Endometrium (tissue), 2 donors: ENCODE measurements at regions not wholly inside any gene's neighbourhood (a gene's known extent, or its start where the extent isn't known, plus 50 kb on each side); places are given as distances from the start of the nearest gene placed in this dataset.
"Not testable (repeated sequence)": the region's sequence is repeated elsewhere in the genome, so short reads cannot be mapped to it uniquely, and the experiment has no call there.

Experiments used
- FAIRE-seq: peaks from 2 replicates; lab custom pipeline; 2012; peaks lifted over from hg19 to GRCh38; lab: Jason Lieb, UNC
- donor health status: control.
- donor health status: control.

DNA sequence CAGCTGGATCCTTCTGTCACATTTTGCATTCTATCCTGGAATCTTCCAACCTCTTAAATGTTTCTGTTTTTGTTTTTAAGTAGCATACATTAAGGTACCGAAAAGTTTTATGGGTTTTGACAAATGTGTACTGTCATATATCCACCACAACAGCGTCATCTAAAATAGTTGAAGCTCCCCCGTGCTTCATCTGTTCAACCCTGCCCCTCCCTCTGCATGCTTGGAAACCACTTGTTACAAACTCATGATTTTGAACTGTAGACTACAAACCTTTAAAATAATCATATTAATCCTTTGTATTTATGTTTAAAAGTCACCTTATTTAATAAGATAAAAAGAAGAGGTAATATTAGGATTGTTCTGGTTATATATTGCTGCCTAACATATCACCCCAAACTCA is 182.8 kb upstream of the SMIM30 start:
- FAIRE-seq: no peak

- no peak for FAIRE-seq
Observed at GRCh38 chr7:113299748-113300147, 181.4 kb upstream of the SMIM30 start.

DNA sequence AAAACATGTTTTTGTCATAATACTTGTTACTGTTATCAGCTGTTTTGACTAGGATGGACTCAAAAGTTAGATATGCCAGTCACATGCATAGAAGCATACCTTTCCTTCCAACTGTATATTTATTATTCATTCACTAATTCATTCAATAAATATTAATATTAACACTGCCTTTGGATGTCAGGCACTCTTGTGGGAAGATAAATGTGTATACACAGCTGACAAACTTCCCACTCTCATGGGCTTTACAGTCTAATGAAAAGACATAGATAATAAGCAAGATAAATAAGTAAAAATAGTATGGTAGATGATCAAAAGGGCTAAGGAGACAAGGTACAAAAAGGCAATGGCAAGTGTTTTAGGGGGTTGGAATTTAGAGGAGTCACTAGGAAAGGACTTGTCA is 180.1 kb upstream of the SMIM30 start:
- no peak for FAIRE-seq

DNA sequence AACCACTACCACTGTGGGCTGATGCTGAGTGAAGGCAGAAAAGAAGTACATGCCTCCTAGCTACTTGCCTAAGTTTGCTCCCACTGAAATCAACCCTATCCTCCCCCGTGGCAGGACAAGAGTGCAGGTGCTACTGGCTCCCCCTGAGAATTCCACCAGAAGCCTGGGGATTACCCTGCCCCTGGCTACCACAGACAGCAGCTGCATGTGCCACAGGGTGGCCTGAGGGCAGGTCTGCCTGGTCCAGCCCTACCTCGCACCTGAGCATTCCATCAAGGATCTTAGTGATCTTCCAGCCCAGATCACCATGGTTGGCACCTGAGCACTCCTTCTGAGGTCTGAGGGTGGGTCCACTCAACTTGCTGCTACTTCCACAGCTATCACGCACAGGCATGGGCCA is 176.4 kb upstream of the SMIM30 start:
- FAIRE-seq: no peak

- FAIRE-seq: no peak
Observed at GRCh38 chr7:113292105-113292504, 173.8 kb upstream of the SMIM30 start.

DNA sequence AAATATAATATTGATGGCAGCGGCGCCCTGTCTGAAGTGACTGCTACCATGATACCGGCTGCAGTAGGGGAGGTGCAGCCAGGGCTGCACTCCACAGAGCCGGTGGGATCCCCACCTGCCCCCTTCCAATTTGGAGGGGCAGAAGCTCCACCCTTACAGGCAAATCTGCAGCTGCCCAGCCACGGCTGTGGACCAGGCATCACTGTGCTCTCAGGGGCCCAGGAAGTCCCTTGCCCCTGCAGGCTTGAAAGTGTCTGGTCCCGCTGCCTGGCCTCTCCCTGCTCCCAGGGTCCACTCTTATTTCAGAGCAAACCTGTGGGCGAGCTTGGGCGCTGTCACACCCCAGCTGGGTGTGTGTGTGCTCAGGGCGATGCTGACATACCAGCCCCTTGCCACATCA is 172.7 kb upstream of the SMIM30 start:
- no peak for FAIRE-seq

- FAIRE-seq: no peak
Observed at GRCh38 chr7:113289140-113289740, 170.9 kb upstream of the SMIM30 start.

GRCh38 chr7:113285411-113285810 is 167.1 kb upstream of the SMIM30 start:
- no peak for FAIRE-seq

DNA sequence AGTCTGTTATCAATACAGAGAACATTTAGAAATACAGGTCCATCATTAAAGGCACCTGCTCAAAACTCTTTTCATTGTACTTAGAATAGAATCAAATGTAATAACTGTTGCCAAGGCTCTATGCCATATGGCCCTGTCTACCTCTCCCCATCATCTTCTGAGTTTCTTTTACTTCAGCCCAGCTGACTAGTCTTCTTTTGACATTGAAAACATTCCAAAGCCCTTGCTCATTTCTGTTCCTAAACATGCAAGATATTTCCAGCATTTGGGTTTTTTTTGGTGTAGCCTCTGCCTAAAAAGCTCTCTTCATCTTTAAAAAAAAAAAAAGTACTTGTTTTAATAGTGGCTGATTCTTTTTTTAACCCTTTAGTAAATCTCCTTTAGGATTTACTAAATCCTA is 165.5 kb upstream of the SMIM30 start:
- FAIRE-seq: no peak

GRCh38 chr7:113282875-113283274 is 164.5 kb upstream of the SMIM30 start:
- FAIRE-seq: no peak

DNA sequence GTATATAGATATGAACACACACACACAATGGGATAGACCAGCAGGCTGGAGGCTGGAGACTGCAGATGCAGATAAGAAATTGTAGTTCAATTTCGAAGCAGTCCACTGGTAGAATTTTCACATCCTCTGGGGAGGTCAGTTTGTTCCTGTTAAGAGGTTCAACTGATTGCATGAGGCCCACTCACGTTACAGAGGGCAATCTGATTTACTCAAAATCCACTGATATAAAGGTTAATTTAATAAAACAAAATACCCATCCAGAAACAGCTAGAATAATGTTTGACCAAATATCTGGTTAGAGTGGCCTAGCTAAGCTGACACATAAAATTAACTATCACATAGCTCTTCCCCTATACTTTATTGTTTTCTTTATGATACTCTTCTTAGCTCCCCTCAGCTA is 162.9 kb upstream of the SMIM30 start:
- FAIRE-seq: no peak

- no peak for FAIRE-seq
Observed at GRCh38 chr7:113279256-113279655, 160.9 kb upstream of the SMIM30 start.

- FAIRE-seq: no peak
Observed at GRCh38 chr7:113270790-113271189, 152.4 kb upstream of the SMIM30 start.

- not testable (repeated sequence) for FAIRE-seq
Observed at GRCh38 chr7:113269592-113269991, 151.2 kb upstream of the SMIM30 start.

- FAIRE-seq: no peak
Observed at GRCh38 chr7:113268757-113269156, 150.4 kb upstream of the SMIM30 start.

DNA sequence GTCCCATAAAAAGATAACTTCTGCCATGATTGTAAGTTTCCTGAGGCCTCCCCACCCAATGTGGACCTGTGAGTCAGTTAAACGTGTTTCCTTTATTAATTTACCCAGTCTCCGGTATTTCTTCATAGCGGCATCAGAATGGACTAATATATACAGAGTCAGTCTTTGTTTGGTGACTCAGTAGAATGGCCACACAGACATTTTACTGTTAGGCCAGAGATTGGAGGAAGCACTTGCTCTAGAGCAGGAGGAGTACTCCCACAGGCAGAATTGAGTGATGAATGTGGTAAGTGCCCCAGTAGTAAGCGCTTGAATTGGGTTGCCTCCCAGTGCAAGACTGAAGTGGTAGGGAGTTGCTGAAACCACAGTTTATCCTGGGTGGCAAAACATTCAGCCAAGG is 149.5 kb upstream of the SMIM30 start:
- no peak for FAIRE-seq

DNA sequence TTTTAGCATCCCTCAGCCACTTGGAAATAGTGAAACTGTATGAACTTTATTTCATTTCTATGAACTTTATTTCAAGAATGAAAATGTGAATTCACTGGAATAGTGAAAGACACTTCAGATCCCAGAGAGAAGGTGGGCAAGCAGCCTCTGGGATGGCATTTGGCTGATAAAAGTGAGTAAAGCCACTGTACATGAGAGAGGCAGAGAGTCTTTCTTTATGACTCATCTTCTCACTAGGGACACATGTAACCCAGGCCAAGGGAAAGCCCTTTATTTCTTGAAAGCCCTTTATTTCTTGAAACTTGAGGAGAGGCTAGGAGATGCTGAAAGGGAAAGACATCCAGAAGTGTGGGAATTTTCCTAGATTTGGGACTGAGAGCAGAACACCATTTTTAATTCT is 148.9 kb upstream of the SMIM30 start:
- FAIRE-seq: no peak

DNA sequence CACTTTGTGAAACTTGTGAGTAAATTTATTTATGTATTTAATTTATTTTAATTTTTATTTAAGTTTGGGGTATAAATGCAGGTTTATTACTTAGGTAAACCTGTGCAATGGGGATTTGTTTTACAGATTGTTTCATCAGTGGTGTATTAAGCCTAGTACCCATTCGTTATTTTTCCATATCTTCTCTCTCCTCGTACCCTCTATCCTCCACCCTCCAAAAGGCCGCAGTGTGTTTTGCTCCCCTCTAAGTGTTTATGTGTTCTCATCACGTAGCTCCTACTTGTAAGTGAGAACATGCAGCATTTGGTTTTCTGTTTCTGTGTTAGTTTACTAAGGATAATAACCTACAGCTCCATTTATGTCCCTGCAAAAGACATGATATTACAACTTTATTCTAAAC is 145.4 kb upstream of the SMIM30 start:
- FAIRE-seq: no peak

- not testable (repeated sequence) for FAIRE-seq
Observed at GRCh38 chr7:113263215-113263742, 144.9 kb upstream of the SMIM30 start.

DNA sequence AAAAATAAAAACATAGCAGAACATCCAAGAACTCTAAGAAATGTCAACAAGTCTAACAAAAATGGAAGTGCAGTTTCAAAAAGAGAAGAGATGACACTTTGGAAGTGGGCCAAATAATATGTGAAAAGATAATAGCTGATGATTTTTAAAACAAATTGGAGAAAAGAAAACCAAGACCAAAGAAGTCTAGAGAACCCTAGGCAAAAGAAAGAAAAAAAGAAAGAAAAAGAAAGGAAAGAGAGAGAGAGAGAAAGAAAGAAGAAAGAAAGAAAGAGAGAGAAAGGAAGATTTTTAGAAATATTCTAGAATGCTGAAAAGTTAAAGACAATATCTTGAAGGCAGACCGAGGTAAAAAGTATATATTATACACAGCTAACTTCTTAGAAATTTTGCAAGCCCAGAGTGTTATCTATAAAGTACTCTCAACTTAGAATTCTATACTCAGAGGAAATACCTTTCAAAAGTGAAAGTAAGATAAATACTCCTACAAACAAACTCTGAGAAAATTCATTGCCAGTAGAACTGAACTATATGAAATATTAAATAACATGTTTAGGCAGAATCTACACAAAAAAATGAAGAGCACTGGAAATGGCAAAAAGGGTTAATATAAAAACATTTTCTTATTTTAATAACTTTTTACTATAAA is 138.7 kb upstream of the SMIM30 start:
- no peak for FAIRE-seq

- no peak for FAIRE-seq
Observed at GRCh38 chr7:113247198-113247597, 128.8 kb upstream of the SMIM30 start.

GRCh38 chr7:113246738-113247137 is 128.4 kb upstream of the SMIM30 start:
- no peak for FAIRE-seq

DNA sequence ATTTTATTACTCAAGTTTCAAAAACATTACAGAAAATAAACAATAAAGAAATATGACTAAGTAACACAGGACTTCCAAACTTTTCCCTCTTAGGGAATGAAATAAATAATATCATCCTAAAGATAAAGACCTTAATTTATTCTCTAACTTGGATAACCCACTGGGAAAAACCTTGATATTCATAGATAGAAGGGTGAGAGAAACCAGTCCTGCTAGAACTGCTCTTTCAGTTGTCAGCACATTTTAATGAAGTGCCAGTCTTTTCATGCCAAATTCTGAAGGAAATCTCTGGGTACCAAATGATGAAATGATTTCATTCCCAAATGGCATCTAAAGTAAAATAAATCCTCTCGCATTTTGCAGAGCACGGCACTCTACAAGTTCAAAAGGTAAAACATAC is 114.5 kb upstream of the SMIM30 start:
- FAIRE-seq: no peak

GRCh38 chr7:113230691-113231090 is 112.3 kb upstream of the SMIM30 start:
- no peak for FAIRE-seq
